Memory B cell (primary cell): ENCODE measurements at regions not wholly inside any gene's neighbourhood (a gene's known extent, or its start where the extent isn't known, plus 50 kb on each side); places are given as distances from the start of the nearest gene placed in this dataset.

Source experiments
- ATAC-seq: fragments of 150-1000 bp; cut with Tn5 transposase; 2 replicates; pipeline ENCODE4 v1.10.0; 2021; ENCODE audit warnings: low read depth, mild to moderate bottlenecking, moderate library complexity
- DNase-seq, 2 donors: peaks; one replicate each; pipeline ENCODE4 v3.0.0; 2022; ENCODE audit warnings: low spot score in 2 of 2
- H3K27ac Mint-ChIP-seq: one replicate; pipeline ENCODE4 v1.8.0; 2022; ENCODE audit warnings: mild to moderate bottlenecking, moderate library complexity, mixed read lengths
- H3K27me3 Mint-ChIP-seq: one replicate; pipeline ENCODE4 v1.8.0; 2022; ENCODE audit warnings: mixed read lengths
- H3K36me3 Mint-ChIP-seq: one replicate; pipeline ENCODE4 v1.8.0; 2022; ENCODE audit warnings: mild to moderate bottlenecking, mixed read lengths
- H3K4me1 Mint-ChIP-seq: one replicate; pipeline ENCODE4 v1.8.0; 2022; ENCODE audit warnings: mixed read lengths
- H3K4me3 Mint-ChIP-seq: one replicate; pipeline ENCODE4 v1.8.0; 2022; ENCODE audit warnings: mild to moderate bottlenecking, moderate library complexity, mixed read lengths
- H3K9me3 Mint-ChIP-seq: one replicate; pipeline ENCODE4 v1.8.0; 2022; ENCODE audit warnings: mixed read lengths

DNA sequence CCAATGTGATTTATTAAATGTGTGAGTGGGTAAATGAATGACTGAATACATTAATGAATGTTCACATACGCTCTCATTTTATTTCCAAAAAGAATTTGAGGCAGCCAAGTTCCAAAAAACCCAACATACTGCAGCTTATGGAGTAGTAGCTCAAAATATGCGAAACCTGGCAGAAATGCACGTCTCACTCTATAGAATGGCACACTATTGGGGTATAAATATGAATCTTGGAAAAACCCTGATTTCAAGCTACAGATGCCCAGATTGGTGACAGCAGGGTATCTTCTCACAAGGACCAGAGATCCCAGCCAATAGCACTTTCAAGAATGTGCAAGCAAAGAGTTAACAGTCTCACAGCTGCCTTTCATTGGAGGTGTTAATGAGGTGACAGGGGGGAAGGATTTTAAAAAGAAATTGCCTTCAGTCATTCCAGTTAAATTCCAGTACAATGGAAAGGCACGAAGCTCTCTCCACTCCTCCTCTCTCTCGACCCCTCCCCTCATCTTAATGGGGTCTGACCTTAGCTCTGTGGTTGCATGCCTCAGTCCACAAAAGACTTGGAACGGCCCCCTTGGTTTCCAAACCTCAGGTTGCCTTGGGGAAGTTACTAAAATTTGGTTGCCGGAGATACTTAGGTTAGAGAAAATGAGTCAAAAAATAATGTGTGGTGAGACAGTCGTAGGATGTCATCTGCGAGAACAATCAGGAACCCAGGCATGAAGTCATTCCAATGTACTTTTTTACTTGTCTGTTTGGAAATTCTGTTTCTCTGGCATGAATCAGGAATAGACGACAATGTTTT, 307.4 kb downstream of the NFIB start:
- no peak overlapping the region for H3K27ac Mint-ChIP-seq
- ATAC-seq (no peak), DNase-seq (no peak)
- H3K9me3 Mint-ChIP-seq, result peaks cover 4% of the 10 kb centered on the region
- H3K27me3 Mint-ChIP-seq, result no peaks in the 10 kb centered on the region
- no peaks in the 10 kb centered on the region for H3K4me1 Mint-ChIP-seq
- H3K36me3 Mint-ChIP-seq, result no peaks in the 10 kb centered on the region
- no peak overlapping the region for H3K4me3 Mint-ChIP-seq

DNA sequence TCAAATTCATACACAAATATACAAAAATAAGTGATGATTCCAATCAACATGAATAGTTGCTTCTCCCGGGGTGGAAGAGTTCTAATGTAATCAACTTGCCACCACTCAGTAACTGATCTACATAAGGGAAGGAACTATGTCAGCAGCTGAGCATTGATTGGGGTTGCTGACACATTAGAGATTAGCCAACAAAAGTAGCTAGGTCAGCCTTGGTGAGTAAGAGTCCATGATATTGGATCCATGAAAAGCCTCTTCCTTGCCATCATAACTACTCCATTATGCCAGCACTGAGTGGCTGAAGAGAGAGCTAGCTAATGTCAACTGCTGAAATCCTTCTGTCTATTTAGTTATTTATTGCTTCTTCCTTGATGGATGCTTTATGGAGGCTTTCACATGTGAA, 309.8 kb downstream of the NFIB start:
- H3K4me1 Mint-ChIP-seq, result no peaks in the 10 kb centered on the region
- no peak overlapping the region for H3K27ac Mint-ChIP-seq
- DNase-seq (no peak), ATAC-seq (no peak)
- H3K36me3 Mint-ChIP-seq, result no peaks in the 10 kb centered on the region
- no peak overlapping the region for H3K4me3 Mint-ChIP-seq
- no peaks in the 10 kb centered on the region for H3K27me3 Mint-ChIP-seq
- H3K9me3 Mint-ChIP-seq, result peaks cover 2% of the 10 kb centered on the region

DNA sequence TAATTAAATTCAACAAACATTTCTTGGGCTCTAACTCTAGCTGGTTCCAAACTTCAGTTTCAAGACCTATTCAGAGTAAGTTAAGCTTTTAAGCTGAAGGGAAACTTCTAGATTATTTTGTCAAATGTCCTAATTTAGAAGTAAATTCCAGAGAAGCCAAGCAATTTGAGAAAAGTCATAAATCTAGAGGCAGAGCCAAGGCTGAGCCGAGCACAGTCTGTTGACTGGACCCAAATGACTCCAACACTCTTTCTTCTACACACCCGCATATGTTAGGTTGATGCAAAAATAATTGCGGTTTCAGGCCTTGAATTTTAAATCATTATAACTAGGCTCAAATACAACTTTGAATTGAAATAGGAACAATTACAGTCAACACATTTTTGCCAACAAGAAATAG, 319.7 kb downstream of the NFIB start:
- H3K27ac Mint-ChIP-seq, result no peak overlapping the region
- no peak overlapping the region for H3K4me3 Mint-ChIP-seq

DNA sequence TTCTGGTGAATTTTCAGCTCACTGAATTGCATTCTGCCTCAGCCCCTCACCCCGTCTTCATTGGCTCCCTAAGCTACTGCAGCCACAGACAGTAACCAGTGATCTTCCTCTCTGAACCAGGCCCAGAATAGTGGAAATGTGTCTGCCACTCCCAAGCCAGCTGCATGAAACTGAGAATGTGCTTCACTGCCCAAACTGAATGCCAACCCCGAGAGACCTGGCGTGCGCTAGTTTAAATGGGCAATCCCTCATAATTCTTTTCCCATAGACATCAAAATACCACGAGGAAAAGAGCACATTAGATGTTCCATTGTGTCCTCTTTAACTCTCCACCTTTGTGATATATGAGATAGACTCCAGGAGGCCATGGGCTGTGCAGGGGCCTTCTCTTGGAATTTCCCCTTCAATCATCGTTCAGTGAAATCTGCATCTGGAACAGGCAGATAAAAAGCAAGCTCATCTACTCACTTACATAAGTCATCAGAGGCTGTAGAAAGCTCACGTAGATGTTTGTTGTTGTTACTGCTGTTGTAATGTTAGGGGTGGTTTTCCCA, 320.2 kb downstream of the NFIB start:
- peaks cover 5% of the 10 kb centered on the region for H3K9me3 Mint-ChIP-seq
- no peak overlapping the region for H3K27ac Mint-ChIP-seq
- H3K27me3 Mint-ChIP-seq, result no peaks in the 10 kb centered on the region
- ATAC-seq, result no peak
- DNase-seq, result no peak
- no peak overlapping the region for H3K4me3 Mint-ChIP-seq
- H3K4me1 Mint-ChIP-seq, result no peaks in the 10 kb centered on the region
- H3K36me3 Mint-ChIP-seq, result no peaks in the 10 kb centered on the region

More for the DNA sequence above, 319.7 kb downstream of the NFIB start:
- DNase-seq, result no peak
- Mint-ChIP-seq H3K36me3 (no peaks in the 10 kb centered on the region), H3K9me3 (peaks cover 6% of the 10 kb centered on the region), H3K27me3 (no peaks in the 10 kb centered on the region), H3K4me1 (no peaks in the 10 kb centered on the region)
- no peak for ATAC-seq

DNA sequence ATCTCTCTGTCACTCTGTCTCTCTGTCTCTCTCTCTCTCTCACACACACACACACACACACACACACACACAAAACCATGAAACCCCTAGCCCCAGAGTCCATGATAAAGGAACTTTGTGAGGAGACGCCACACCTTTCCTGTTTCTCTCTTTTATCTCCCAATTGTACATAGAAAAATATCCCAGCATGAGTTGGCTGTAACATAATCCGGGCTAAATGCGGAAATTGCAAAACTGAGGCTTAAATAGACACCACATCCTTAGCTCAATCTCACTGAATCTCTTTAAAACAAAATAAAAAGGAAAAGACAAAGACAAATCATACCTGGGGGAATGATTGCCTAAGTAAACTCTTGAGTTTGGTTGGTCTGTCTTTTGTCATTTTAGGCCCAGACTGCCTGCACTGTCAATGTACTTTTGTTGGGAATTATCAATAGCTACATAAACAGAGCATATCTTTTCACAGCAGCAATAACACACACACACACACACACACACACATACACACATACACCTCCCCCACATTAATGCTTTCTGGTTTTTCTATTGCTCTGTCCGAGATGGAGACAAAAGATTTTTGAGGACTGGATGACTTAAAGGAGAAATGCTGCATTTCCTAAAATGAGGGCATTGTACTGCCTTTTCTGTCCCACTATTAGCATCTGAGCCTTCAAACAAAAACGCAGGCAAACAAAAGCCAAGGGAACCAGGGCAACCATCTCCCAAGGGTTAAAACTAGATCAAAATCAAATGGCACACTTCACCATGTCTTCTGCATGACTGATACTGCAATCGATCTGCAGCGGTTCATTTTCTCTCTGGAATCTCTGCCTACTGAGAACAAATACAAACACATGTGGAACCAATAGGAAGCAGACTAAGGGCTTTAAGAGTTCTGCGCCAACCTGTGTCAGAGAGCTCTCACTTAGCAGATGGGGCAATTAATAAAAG, 321.5 kb downstream of the NFIB start:
- no peaks in the 10 kb centered on the region for H3K27me3 Mint-ChIP-seq
- DNase-seq (no peak), ATAC-seq (no peak)
- H3K4me3 Mint-ChIP-seq, result no peak overlapping the region
- no peak overlapping the region for H3K27ac Mint-ChIP-seq
- H3K36me3 Mint-ChIP-seq, result no peaks in the 10 kb centered on the region
- peaks cover 3% of the 10 kb centered on the region for H3K9me3 Mint-ChIP-seq
- no peaks in the 10 kb centered on the region for H3K4me1 Mint-ChIP-seq

DNA sequence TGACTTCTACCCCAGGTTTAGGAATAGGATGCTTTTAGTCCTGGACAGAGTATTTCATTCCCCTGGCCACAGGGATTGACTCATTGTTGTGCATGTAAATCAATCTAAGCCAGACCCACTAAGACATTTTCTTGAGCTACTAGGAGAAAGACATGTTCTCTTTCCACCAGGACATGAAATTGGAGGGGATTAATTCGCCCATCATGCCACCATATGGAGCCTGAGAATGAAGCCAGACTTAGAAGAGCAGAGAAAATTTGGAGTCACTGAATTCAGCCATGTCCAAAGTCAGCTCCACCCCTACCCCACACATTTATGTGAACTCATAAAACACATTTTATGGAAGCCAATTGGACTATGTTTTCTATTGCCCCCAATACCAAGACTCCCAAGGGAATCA, 322.5 kb downstream of the NFIB start:
- H3K9me3 Mint-ChIP-seq, result peaks cover 4% of the 10 kb centered on the region

DNA sequence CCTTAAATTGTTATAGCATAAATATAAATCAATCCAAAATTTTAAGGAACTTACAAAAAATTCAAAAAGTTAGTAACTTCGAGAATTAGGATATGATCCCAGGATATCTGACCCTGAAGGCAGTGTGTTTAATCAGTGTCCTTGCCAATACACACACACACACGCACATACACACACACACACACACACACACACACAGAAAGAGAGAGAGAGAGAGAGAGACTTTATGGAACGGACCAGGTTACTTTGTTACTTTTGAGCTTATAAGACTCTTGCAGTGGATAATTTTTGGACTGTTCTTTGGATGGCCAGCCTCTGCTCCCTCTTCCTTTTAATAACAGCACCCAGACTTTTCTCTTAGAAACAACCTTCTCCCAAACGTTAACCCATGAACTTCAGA, 322.9 kb downstream of the NFIB start:
- H3K9me3 Mint-ChIP-seq, result peaks cover 4% of the 10 kb centered on the region
- no peak overlapping the region for H3K27ac Mint-ChIP-seq
- no peaks in the 10 kb centered on the region for H3K36me3 Mint-ChIP-seq
- H3K27me3 Mint-ChIP-seq, result no peaks in the 10 kb centered on the region
- ATAC-seq, result no peak
- DNase-seq, result no peak
- H3K4me3 Mint-ChIP-seq, result no peak overlapping the region
- H3K4me1 Mint-ChIP-seq, result no peaks in the 10 kb centered on the region

More for the DNA sequence above, 322.5 kb downstream of the NFIB start:
- Mint-ChIP-seq H3K4me1 (no peaks in the 10 kb centered on the region), H3K4me3 (no peak overlapping the region), H3K27me3 (no peaks in the 10 kb centered on the region), H3K27ac (no peak overlapping the region), H3K36me3 (no peaks in the 10 kb centered on the region)
- ATAC-seq, result no peak
- DNase-seq, result no peak

DNA sequence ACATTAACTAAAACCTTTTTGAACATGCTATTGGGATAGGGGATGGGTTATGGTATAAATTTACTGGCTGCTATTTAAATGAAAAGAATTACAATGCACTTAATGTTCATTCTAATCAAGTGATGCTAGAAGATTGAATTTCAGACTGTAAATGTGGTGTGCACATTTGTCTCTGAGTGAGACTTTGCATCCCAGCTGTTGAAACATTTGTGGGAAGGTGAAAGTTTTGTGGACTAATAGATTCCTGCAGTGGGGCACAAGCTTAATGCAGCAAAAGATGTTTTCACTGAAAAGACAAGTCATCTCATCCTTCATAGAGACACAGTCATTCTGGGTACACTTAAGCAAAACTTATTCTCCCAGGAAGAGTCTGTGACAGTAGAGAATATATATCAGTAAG, 323.6 kb downstream of the NFIB start:
- Mint-ChIP-seq H3K4me1 (no peaks in the 10 kb centered on the region), H3K27ac (no peak overlapping the region), H3K9me3 (peaks cover 3% of the 10 kb centered on the region), H3K4me3 (no peak overlapping the region), H3K27me3 (no peaks in the 10 kb centered on the region), H3K36me3 (no peaks in the 10 kb centered on the region)
- DNase-seq (no peak), ATAC-seq (no peak)

DNA sequence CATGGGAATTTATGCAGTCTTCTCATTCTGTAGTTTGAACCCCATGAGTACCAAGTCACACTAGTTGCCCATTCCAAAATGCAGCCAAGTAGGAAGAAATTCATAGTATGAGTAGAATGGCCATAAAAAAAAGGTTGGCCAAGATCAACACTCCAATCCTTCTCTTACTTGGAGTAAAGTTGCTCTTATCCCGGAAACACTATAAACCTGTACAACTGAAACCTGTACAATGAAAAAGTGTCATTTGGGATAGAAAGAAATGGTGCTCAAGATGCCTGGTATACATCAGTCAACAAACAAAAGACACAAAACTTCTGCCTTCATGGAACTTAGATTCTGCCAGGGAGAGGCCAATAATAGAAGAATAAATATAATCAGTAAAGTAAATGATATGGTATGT, 325.0 kb downstream of the NFIB start:
- Mint-ChIP-seq H3K27ac (no peak overlapping the region), H3K9me3 (peaks cover 3% of the 10 kb centered on the region), H3K27me3 (no peaks in the 10 kb centered on the region), H3K4me1 (no peaks in the 10 kb centered on the region), H3K4me3 (no peak overlapping the region), H3K36me3 (no peaks in the 10 kb centered on the region)
- ATAC-seq (no peak), DNase-seq (no peak)

DNA sequence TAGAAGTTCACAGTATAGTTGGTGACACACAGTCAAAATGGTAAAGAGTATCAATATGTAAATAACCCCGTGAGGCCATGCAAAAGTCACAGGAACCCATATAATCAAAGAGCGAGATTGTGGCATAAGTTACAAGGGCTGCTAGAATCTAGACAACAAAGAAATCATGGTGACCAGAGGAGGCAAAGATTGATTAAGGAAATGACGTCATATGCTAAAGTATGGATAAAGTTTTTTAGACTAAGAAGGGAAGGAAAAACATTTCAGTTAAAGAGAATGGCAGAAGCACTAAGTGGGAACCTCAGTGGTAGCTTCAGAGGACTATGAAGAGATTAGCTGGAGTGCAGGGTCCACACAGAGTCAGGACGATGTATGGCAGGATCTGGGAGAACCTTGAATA, 330.3 kb downstream of the NFIB start:
- H3K4me1 Mint-ChIP-seq, result no peaks in the 10 kb centered on the region
- no peak for ATAC-seq
- no peak for DNase-seq
- no peak overlapping the region for H3K4me3 Mint-ChIP-seq
- H3K27ac Mint-ChIP-seq, result no peak overlapping the region
- H3K36me3 Mint-ChIP-seq, result no peaks in the 10 kb centered on the region
- no peaks in the 10 kb centered on the region for H3K27me3 Mint-ChIP-seq
- H3K9me3 Mint-ChIP-seq, result peaks cover 3% of the 10 kb centered on the region

DNA sequence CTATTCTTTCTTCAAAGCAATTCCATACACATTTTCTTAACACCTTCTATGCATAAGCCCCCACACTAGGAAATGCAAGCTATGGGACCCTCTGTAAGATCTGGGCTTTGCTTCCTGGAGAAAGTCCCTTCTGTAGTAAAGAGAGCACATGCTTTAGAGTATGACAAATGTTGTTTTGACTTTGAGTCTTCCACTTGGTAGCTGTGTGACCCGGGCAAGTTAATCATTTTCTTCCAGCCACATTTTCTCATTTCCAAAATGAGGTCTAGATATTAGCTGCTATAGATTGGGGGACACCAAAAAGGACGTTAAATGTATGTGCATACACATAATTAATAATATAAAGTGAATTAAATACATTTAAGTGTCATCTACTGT, 334.0 kb downstream of the NFIB start:
- no peak for DNase-seq
- no peak overlapping the region for H3K4me3 Mint-ChIP-seq
- H3K4me1 Mint-ChIP-seq, result no peaks in the 10 kb centered on the region
- no peaks in the 10 kb centered on the region for H3K36me3 Mint-ChIP-seq
- H3K9me3 Mint-ChIP-seq, result no peaks in the 10 kb centered on the region
- no peaks in the 10 kb centered on the region for H3K27me3 Mint-ChIP-seq
- H3K27ac Mint-ChIP-seq, result no peak overlapping the region
- no peak for ATAC-seq

DNA sequence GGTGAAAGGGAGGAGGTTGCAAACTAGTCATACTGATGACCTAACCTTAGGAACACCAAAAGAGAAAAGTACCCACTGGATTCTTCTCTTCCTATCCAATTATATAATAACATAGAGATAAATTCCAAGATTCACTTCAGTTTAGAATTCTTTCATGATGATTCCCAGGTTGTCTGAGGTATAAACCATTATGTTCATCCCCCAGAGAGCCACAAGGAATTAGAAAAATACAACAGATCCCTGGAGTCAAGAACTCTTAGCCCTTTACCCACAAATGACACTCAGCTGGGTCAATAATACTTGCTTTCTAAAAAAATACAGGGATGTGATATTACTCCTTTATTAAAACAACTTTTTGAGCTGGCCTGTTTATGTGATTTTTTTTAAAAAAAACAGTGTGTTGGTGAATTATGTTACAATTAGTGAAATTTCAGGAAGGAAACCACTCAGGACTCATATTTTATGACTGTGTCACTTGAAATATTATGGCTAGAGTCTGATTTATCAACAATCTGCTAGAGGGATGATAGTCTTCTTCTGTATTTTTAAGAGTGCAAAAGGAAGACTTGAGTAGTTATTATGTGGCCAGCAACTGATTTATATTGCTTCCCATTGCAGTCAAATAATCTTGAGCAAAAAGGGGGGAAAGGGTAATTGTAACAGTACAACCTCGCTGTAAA, 338.2 kb downstream of the NFIB start:
- no peak for DNase-seq
- Mint-ChIP-seq H3K27ac (no peak overlapping the region), H3K9me3 (no peaks in the 10 kb centered on the region), H3K4me3 (no peak overlapping the region), H3K27me3 (no peaks in the 10 kb centered on the region), H3K4me1 (no peaks in the 10 kb centered on the region), H3K36me3 (no peaks in the 10 kb centered on the region)
- ATAC-seq, result no peak

DNA sequence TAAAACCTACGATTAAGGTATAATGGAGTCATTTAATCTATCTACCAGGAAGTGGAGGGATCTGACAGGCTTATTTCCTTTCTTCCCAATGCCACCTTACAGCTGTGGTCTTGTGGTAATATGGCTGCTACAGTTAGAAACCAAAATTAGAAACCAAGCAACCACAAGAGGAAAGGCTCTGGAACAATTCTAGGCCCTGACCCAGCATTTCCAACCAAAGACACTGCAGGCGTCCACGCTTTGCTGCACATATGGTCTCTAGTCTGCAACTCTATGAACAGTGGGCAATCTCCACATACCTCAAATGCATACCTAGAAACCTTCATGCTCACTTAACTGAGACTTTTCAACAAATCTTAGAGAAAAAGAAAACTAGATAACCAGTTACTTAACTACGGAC, 339.1 kb downstream of the NFIB start:
- no peaks in the 10 kb centered on the region for H3K27me3 Mint-ChIP-seq
- H3K36me3 Mint-ChIP-seq, result no peaks in the 10 kb centered on the region
- H3K9me3 Mint-ChIP-seq, result no peaks in the 10 kb centered on the region
- H3K4me1 Mint-ChIP-seq, result no peaks in the 10 kb centered on the region
- no peak overlapping the region for H3K4me3 Mint-ChIP-seq
- no peak for ATAC-seq
- no peak overlapping the region for H3K27ac Mint-ChIP-seq
- DNase-seq, result no peak
